ENCODE measurements at regions not wholly inside any gene's neighbourhood (a gene's known extent, or its start where the extent isn't known, plus 50 kb on each side); places are given as distances from the start of the nearest gene placed in this dataset.

- DNase-seq, result no peak
Measured at GRCh38 chr9:118215549-118215948, 511.3 kb downstream of the TLR4 start.

GRCh38 chr9:118222375-118222774 is 518.2 kb downstream of the TLR4 start:
- no peak for DNase-seq

- no peak for DNase-seq
Measured at GRCh38 chr9:118223111-118223510, 518.9 kb downstream of the TLR4 start.

GRCh38 chr9:118230329-118230728 is 526.1 kb downstream of the TLR4 start:
- DNase-seq, result no peak

GRCh38 chr9:118236625-118237024 is 532.4 kb downstream of the TLR4 start:
- no peak for DNase-seq

- DNase-seq, result no peak
Measured at GRCh38 chr9:118238139-118238538, 533.9 kb downstream of the TLR4 start.

- DNase-seq, result no peak
Measured at GRCh38 chr9:118252027-118252426, 547.8 kb downstream of the TLR4 start.

GRCh38 chr9:118262191-118262590 is 558.0 kb downstream of the TLR4 start:
- no peak for DNase-seq

- no peak for DNase-seq
Measured at GRCh38 chr9:118263949-118264348, 559.7 kb downstream of the TLR4 start.

- no peak for DNase-seq
Measured at GRCh38 chr9:118268046-118268445, 563.8 kb downstream of the TLR4 start.

GRCh38 chr9:118269623-118270022 is 565.4 kb downstream of the TLR4 start:
- no peak for DNase-seq

- DNase-seq, result no peak
Measured at GRCh38 chr9:118271331-118271730, 567.1 kb downstream of the TLR4 start.

- DNase-seq, result no peak
Measured at GRCh38 chr9:118271936-118272335, 567.7 kb downstream of the TLR4 start.

- DNase-seq, result no peak
Measured at GRCh38 chr9:118273048-118273447, 568.8 kb downstream of the TLR4 start.

- no peak for DNase-seq
Measured at GRCh38 chr9:118276784-118277183, 572.6 kb downstream of the TLR4 start.

- no peak for DNase-seq
Measured at GRCh38 chr9:118281772-118282171, 577.6 kb downstream of the TLR4 start.

- no peak for DNase-seq
Measured at GRCh38 chr9:118283488-118283887, 579.3 kb downstream of the TLR4 start.

- DNase-seq, result no peak
Measured at GRCh38 chr9:118290116-118290515, 585.9 kb downstream of the TLR4 start.

GRCh38 chr9:118295413-118295812 is 591.2 kb downstream of the TLR4 start:
- no peak for DNase-seq

- DNase-seq, result no peak
Measured at GRCh38 chr9:118302721-118303120, 598.5 kb downstream of the TLR4 start.

GRCh38 chr9:118303216-118303615 is 599.0 kb downstream of the TLR4 start:
- no peak for DNase-seq

GRCh38 chr9:118305331-118305730 is 601.1 kb downstream of the TLR4 start:
- DNase-seq, result no peak

GRCh38 chr9:118306801-118307200 is 602.6 kb downstream of the TLR4 start:
- no peak for DNase-seq

- DNase-seq, result no peak
Measured at GRCh38 chr9:118313965-118314364, 609.8 kb downstream of the TLR4 start.

- no peak for DNase-seq
Measured at GRCh38 chr9:118316831-118317343, 612.7 kb downstream of the TLR4 start.

Measured in amniotic stem cell (primary cell).